ENCODE measurements at regions not wholly inside any gene's neighbourhood (a gene's known extent, or its start where the extent isn't known, plus 50 kb on each side); places are given as distances from the start of the nearest gene placed in this dataset.
"Not testable (repeated sequence)": the region's sequence is repeated elsewhere in the genome, so short reads cannot be mapped to it uniquely, and the experiment has no call there.

DNA sequence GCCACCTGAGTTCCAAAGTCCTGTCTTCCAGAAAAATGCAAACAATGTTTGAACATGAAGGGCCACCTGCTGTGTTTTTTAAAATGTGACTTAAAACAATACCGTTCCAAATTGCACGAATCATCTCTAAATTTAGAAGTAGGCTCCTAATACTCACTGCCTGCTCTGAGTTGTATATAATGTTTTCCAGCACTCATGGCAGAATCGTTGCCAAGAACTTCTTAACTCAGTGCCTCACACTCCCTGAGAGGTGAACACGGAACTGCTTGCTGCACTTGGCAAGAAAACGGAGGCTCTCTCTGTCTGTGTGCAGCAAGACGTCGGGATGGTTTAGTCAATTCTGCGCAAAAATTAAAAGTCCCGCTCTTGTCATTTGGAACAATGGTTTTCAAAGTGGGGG is 757.3 kb upstream of the AUTS2 start:
- TF ChIP-seq ZNF274 (IDR thresholded peaks at IDR 0.05; ENCODE audit: low read depth, low read length), result no peak
- no peak overlapping the region for H3K4me3 ChIP-seq (ENCODE audit: low read length)

GRCh38 chr7:68843985-68844384 is 754.3 kb upstream of the AUTS2 start:
- not testable (repeated sequence) for H3K4me3 ChIP-seq (ENCODE audit: low read length)

GRCh38 chr7:68846811-68847325 is 751.4 kb upstream of the AUTS2 start:
- no peak overlapping the region for H3K4me3 ChIP-seq (ENCODE audit: low read length)
- no peak for TF ChIP-seq ZNF274 (IDR thresholded peaks at IDR 0.05; ENCODE audit: low read depth, low read length)

DNA sequence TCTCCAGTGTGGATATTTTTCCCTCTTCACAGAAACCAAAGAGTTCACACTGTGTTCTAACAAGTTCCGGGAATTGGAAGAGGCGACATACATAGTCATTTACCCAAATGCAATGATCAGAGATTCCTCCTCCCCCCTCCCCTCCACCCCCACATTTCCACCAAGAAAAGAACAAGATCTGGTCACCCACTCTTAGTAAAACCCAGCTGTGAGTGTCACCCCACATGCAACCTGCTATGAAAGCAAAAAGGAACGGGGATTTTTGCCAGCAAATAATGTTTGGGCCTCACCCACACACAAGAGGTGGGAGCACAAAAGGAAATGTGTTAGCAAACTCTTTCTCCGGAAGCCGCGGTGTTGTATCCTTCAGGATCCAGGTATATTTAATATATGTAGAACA is 745.0 kb upstream of the AUTS2 start:
- TF ChIP-seq ZNF274 (IDR thresholded peaks at IDR 0.05; ENCODE audit: low read depth, low read length), result no peak
- H3K4me3 ChIP-seq (ENCODE audit: low read length), result no peak overlapping the region

GRCh38 chr7:68857571-68857970 is 740.7 kb upstream of the AUTS2 start:
- TF ChIP-seq ZNF274 (IDR thresholded peaks at IDR 0.05; ENCODE audit: low read depth, low read length), result no peak
- H3K4me3 ChIP-seq (ENCODE audit: low read length), result no peak overlapping the region

GRCh38 chr7:68858497-68858896 is 739.8 kb upstream of the AUTS2 start:
- no peak overlapping the region for H3K4me3 ChIP-seq (ENCODE audit: low read length)
- TF ChIP-seq ZNF274 (IDR thresholded peaks at IDR 0.05; ENCODE audit: low read depth, low read length), result no peak

DNA sequence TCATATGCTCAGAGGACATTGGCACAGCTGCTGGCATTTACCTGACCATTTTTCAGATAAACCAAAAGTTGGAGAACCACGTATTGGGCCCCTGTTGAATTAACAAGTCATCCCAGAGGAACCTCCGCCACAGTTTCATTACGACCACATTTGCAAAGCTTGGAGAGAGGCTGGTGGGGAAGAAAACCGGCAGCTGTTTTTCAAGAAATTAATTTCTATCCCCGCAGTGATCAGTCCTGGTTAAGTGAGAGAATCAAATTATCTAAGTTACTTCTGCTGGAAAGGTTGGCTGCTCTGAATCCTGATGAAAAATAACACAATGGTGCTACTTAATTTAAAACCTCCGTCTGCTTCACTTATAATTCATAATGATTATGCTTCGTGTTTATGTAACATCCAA is 737.1 kb upstream of the AUTS2 start:
- H3K4me3 ChIP-seq (ENCODE audit: low read length), result no peak overlapping the region
- TF ChIP-seq ZNF274 (IDR thresholded peaks at IDR 0.05; ENCODE audit: low read depth, low read length), result no peak

- H3K4me3 ChIP-seq (ENCODE audit: low read length), result no peak overlapping the region
- no peak for TF ChIP-seq ZNF274 (IDR thresholded peaks at IDR 0.05; ENCODE audit: low read depth, low read length)
These were observed 736.0 kb upstream of the AUTS2 start for GRCh38 chr7:68862261-68862660.

GRCh38 chr7:68862736-68863135 is 735.5 kb upstream of the AUTS2 start:
- H3K4me3 ChIP-seq (ENCODE audit: low read length), result no peak overlapping the region
- no peak for TF ChIP-seq ZNF274 (IDR thresholded peaks at IDR 0.05; ENCODE audit: low read depth, low read length)

- no peak for TF ChIP-seq ZNF274 (IDR thresholded peaks at IDR 0.05; ENCODE audit: low read depth, low read length)
- H3K4me3 ChIP-seq (ENCODE audit: low read length), result no peak overlapping the region
These were observed 732.7 kb upstream of the AUTS2 start for GRCh38 chr7:68865351-68866199.

DNA sequence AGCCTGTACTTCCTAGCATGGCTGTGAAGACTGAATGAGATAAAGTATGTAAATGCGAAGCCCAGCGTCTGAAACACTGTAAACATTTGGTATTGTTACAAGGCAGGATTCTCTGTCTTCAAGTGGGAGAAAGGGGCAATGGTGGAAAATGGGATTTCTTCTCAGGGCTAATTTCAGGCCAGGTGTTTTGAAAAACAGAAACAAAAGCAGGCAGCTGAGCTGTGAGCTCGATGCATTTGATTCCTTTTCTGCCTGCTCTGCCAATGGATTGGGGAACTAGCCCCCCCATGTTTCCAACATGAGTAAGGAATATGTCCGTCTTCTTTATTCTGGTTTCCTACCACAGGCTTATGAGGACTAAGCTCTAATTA is 732.1 kb upstream of the AUTS2 start:
- TF ChIP-seq ZNF274 (IDR thresholded peaks at IDR 0.05; ENCODE audit: low read depth, low read length), result no peak
- H3K4me3 ChIP-seq (ENCODE audit: low read length), result no peak overlapping the region

DNA sequence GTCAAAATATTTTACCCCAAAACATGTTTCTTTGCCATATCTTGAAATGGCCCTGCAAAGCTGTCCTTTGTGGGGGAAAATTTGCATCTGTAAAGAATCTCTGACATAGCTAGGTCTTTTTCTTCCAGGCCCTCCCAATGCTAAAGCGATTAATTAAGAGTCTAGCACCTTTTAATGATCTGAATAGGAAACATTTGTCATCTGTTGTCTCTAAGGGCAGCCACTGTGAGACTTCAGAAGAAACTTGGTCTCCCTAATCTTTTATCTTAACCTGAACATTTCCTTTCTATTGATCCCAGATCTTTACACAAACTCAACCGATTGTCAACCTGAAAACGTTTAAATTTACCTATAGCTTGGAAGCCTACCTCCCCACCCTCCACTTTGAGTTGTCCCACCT is 731.6 kb upstream of the AUTS2 start:
- H3K4me3 ChIP-seq (ENCODE audit: low read length), result not testable (repeated sequence)

- H3K4me3 ChIP-seq (ENCODE audit: low read length), result no peak overlapping the region
- TF ChIP-seq ZNF274 (IDR thresholded peaks at IDR 0.05; ENCODE audit: low read depth, low read length), result no peak
These were observed 729.3 kb upstream of the AUTS2 start for GRCh38 chr7:68868978-68869377.

DNA sequence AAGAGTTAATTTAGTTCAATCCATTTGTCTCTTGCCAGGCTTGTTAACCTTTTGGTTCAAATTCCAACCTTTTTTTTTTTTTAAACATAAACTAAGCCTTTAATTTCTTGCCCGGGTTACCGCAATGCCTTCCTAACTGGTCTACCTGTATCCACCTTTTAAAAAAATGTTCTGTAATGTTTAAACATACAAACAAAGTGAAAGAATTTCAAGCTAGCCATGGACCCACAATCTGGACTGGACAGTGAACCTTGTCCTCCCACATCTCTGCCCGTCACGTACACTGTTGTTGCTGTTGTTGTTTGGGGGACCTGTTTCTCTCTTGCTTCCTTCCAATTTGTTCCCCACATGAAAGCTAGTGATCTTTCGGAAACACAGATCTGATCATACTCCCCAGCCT is 724.7 kb upstream of the AUTS2 start:
- H3K4me3 ChIP-seq (ENCODE audit: low read length), result no peak overlapping the region
- no peak for TF ChIP-seq ZNF274 (IDR thresholded peaks at IDR 0.05; ENCODE audit: low read depth, low read length)

DNA sequence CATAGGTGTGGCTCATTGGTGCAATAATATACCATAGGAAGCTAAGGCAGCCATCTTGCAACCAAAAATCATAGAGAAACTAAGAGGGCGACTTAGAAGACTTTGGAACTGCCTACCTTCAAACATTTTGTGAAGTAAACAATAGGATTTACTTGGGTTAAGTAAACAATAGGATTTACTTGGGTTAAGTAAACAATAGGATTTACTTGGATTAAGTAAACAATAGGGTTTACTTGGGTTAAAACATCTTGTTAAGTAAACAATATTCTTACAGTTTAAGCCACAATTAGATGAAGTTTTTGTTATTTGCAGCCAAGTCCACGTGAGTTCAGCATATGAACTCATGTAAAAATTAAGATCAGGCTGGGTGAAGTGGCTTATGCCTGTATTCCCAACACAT is 722.4 kb upstream of the AUTS2 start:
- H3K4me3 ChIP-seq (ENCODE audit: low read length), result no peak overlapping the region
- TF ChIP-seq ZNF274 (IDR thresholded peaks at IDR 0.05; ENCODE audit: low read depth, low read length), result no peak

- not testable (repeated sequence) for H3K4me3 ChIP-seq (ENCODE audit: low read length)
These were observed 711.2 kb upstream of the AUTS2 start for GRCh38 chr7:68887116-68887515.

Data from GM08714 (cell line).